GM19463 (cell line): ENCODE measurements at regions not wholly inside any gene's neighbourhood (a gene's known extent, or its start where the extent isn't known, plus 50 kb on each side); places are given as distances from the start of the nearest gene placed in this dataset.
"Not testable (repeated sequence)": the region's sequence is repeated elsewhere in the genome, so short reads cannot be mapped to it uniquely, and the experiment has no call there.

ENCODE experiments used
- ATAC-seq: cut with Tn5 transposase; IDR thresholded peaks from one replicate; pipeline ENCODE4 v1.9.1; 2021; ENCODE audit warnings: mild to moderate bottlenecking, moderate library complexity; ENCODE audit not compliant: unreplicated experiment

- ATAC-seq, result no peak
These were observed 488.7 kb upstream of the COX7C start for GRCh38 chr5:86129009-86129408.

- ATAC-seq, result no peak
These were observed 480.4 kb upstream of the COX7C start for GRCh38 chr5:86137297-86137696.

GRCh38 chr5:86143837-86144236 is 473.9 kb upstream of the COX7C start:
- ATAC-seq, result no peak

- no peak for ATAC-seq
These were observed 464.7 kb upstream of the COX7C start for GRCh38 chr5:86152988-86153560.

GRCh38 chr5:86155796-86156195 is 461.9 kb upstream of the COX7C start:
- no peak for ATAC-seq

- ATAC-seq, result no peak
These were observed 447.5 kb upstream of the COX7C start for GRCh38 chr5:86170194-86170593.

GRCh38 chr5:86175224-86175623 is 442.5 kb upstream of the COX7C start:
- peak; percentile 89 for ATAC-seq

- ATAC-seq, result no peak
These were observed 418.5 kb upstream of the COX7C start for GRCh38 chr5:86199287-86199686.

- no peak for ATAC-seq
These were observed 389.6 kb upstream of the COX7C start for GRCh38 chr5:86228147-86228546.

GRCh38 chr5:86232246-86232645 is 385.5 kb upstream of the COX7C start:
- ATAC-seq, result no peak

- no peak for ATAC-seq
These were observed 373.6 kb upstream of the COX7C start for GRCh38 chr5:86244153-86244552.

- ATAC-seq, result no peak
These were observed 359.9 kb upstream of the COX7C start for GRCh38 chr5:86257871-86258270.

- ATAC-seq, result not testable (repeated sequence)
These were observed 333.1 kb upstream of the COX7C start for GRCh38 chr5:86284400-86285190.

- ATAC-seq, result not testable (repeated sequence)
These were observed 330.3 kb upstream of the COX7C start for GRCh38 chr5:86287437-86287836.

GRCh38 chr5:86289786-86290185 is 328.0 kb upstream of the COX7C start:
- ATAC-seq, result not testable (repeated sequence)

- ATAC-seq, result not testable (repeated sequence)
These were observed 324.9 kb upstream of the COX7C start for GRCh38 chr5:86292811-86293210.

- not testable (repeated sequence) for ATAC-seq
These were observed 315.1 kb upstream of the COX7C start for GRCh38 chr5:86302643-86303042.

- peak; percentile 60 for ATAC-seq
These were observed 312.7 kb upstream of the COX7C start for GRCh38 chr5:86305050-86305449.

GRCh38 chr5:86314951-86315350 is 302.8 kb upstream of the COX7C start:
- no peak for ATAC-seq

- ATAC-seq, result no peak
These were observed 297.5 kb upstream of the COX7C start for GRCh38 chr5:86320266-86320665.

- no peak for ATAC-seq
These were observed 288.4 kb upstream of the COX7C start for GRCh38 chr5:86329318-86329717.

- ATAC-seq, result no peak
These were observed 287.0 kb upstream of the COX7C start for GRCh38 chr5:86330736-86331135.

GRCh38 chr5:86332851-86333250 is 284.9 kb upstream of the COX7C start:
- no peak for ATAC-seq
